T-helper 17 cell (primary cell): ENCODE measurements at regions not wholly inside any gene's neighbourhood (a gene's known extent, or its start where the extent isn't known, plus 50 kb on each side); places are given as distances from the start of the nearest gene placed in this dataset.
A peak's percentile ranks its signal among the peaks of the same experiment; 100 is the strongest.

Source experiments
- ATAC-seq: fragments of 150-1000 bp; cut with Tn5 transposase; 2 replicates; pipeline ENCODE4 v1.10.0; 2021; ENCODE audit warnings: mild to moderate bottlenecking, moderate library complexity
- DNase-seq, 3 donors: peaks; one replicate each; pipeline versions ENCODE4 v3.0.0 to v3.0.0-alpha.2; 2020 to 2021
- H3K9me3 ChIP-seq: one replicate; pipeline ENCODE4 v1.7.0; 2013; ENCODE audit warnings: low read length, mild to moderate bottlenecking; ENCODE audit not compliant: control insufficient read depth, poor library complexity, severe bottlenecking
- H3K27ac Mint-ChIP-seq: one replicate; pipeline ENCODE4 v1.8.0; 2022; ENCODE audit warnings: mild to moderate bottlenecking, moderate library complexity, mixed read lengths
- H3K27me3 Mint-ChIP-seq: one replicate; pipeline ENCODE4 v1.8.0; 2022; ENCODE audit warnings: mixed read lengths
- H3K36me3 Mint-ChIP-seq: one replicate; pipeline ENCODE4 v1.8.0; 2022; ENCODE audit warnings: low read depth, mixed read lengths
- H3K4me1 Mint-ChIP-seq: one replicate; pipeline ENCODE4 v1.8.0; 2022; ENCODE audit warnings: mild to moderate bottlenecking, mixed read lengths
- H3K4me3 Mint-ChIP-seq: one replicate; pipeline ENCODE4 v1.8.0; 2022; ENCODE audit warnings: mild to moderate bottlenecking, moderate library complexity, mixed read lengths

DNA sequence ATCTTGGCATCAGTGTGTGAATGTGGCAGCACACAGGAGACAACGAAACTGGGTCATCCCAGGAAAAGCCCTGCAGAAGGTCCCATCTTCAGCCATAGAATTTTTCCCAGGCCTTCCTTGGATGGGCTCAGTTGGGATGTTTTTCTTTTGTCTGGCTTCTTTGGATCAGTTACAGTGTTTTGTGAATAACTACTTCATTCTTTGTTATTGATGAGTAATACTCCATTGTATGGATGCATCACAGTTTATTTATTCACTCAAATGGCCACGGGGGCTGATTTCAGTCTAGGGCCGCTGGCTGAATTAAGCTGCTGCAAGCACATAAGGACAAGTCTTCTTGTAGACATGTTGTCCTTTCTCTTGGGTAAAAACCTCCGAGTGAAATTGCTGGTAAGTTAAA lies 81.3 kb upstream of the CD93 start:
- Mint-ChIP-seq H3K27me3 (peaks cover 5% of the 10 kb centered on the region), H3K27ac (no peak overlapping the region), H3K4me1 (peaks cover 2% of the 10 kb centered on the region), H3K36me3 (no peaks in the 10 kb centered on the region), H3K4me3 (no peak overlapping the region)
- no peak for DNase-seq
- ATAC-seq: no peak
- H3K9me3 ChIP-seq: no peaks in the 10 kb centered on the region

DNA sequence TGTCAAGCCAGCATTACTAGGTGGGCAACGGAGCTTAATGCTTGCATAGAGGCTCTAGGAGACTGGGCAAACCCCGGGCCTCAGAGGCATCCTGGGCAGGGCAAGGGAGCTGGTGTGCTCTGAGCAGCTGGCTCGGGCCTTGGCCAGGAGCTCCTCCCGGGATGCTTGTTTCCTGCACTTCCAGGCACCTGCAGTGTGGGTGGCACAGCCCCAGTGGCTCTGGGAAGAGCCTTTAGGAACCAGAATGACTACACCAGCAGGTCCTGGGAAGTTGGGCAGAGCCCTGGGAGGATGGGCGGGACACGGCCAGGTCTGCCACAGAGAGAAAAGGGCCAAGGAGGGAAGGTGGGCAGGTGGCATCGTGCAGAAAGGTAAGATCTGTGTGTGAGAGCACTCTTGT lies 80.4 kb upstream of the CD93 start:
- ATAC-seq: no peak
- Mint-ChIP-seq H3K4me3 (no peak overlapping the region), H3K27me3 (peaks cover 5% of the 10 kb centered on the region), H3K4me1 (peaks cover 2% of the 10 kb centered on the region), H3K27ac (no peak overlapping the region), H3K36me3 (no peaks in the 10 kb centered on the region)
- no peaks in the 10 kb centered on the region for H3K9me3 ChIP-seq
- no peak for DNase-seq

DNA sequence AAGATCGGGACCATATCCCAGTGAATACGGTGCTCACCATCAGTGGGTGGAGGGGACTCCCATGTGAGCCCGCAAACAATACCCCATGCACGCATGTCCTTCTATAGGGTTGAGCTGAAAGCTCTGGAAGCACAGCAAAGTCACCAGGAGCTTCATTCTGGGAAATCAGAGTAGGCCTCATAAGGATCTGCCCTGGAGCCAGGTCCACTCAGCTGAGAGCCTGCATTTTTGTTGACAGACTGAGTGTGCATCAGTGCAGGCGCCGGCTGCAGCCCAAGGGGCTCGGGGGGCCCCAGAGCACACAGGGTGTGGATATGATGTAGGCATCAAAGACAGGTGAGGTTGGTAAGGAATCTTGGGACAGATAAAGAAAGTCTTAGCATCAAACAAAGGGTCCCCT lies 79.8 kb upstream of the CD93 start:
- H3K9me3 ChIP-seq: no peaks in the 10 kb centered on the region
- Mint-ChIP-seq H3K4me3 (no peak overlapping the region), H3K36me3 (no peaks in the 10 kb centered on the region), H3K4me1 (peaks cover 2% of the 10 kb centered on the region), H3K27me3 (peaks cover 5% of the 10 kb centered on the region), H3K27ac (no peak overlapping the region)
- DNase-seq (no peak), ATAC-seq (no peak)

DNA sequence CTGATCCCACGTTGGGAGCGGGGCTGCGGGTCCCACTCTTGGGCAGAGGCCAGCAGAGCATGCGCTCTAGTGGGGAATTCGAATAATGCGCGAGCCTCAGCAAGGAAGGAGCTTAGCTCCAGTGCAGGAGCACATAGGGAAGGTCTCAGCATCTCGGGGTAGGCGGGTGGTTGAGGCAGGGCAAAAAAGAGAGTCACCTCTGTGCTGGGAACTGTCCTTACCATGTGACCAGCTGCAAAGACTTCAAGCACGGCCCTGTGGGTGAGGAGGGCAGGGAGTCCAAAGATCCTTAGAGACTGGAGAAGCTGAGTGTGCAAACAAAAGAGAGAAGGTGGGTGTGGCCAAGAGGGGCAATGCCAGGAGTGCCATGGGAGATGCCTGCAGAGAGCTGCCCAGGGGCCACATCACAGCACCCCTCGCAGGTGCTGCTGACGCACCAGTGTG lies 79.2 kb upstream of the CD93 start:
- Mint-ChIP-seq H3K27me3 (peaks cover 5% of the 10 kb centered on the region), H3K27ac (no peak overlapping the region), H3K4me3 (no peak overlapping the region), H3K4me1 (peaks cover 4% of the 10 kb centered on the region), H3K36me3 (no peaks in the 10 kb centered on the region)
- DNase-seq: no peak
- no peak for ATAC-seq
- H3K9me3 ChIP-seq: no peaks in the 10 kb centered on the region

DNA sequence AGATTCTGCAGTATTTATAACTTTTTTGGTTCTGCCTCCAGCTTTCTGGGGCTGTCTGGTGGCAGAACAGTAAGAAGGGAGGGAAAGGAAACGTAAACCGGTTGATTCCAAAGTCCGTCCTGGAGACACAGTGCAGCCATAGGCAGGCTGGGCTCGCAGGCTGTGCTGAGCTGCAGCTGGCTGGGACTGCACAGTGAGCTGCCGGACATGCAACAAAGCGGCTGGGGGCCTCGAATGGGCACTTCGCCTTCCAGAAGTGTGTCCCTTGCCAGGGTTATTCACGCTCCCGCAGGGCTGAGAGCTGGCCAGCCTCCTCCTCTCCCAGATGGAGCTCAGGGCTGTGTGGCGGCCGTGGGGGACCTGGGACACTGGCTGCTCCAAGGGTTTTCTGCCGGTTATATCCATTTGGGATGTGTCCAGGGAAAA lies 78.1 kb upstream of the CD93 start:
- DNase-seq (no peak), ATAC-seq (no peak)
- Mint-ChIP-seq H3K36me3 (no peaks in the 10 kb centered on the region), H3K4me3 (no peak overlapping the region), H3K27ac (no peak overlapping the region), H3K27me3 (peaks cover 5% of the 10 kb centered on the region), H3K4me1 (peaks cover 12% of the 10 kb centered on the region)
- H3K9me3 ChIP-seq: no peaks in the 10 kb centered on the region

DNA sequence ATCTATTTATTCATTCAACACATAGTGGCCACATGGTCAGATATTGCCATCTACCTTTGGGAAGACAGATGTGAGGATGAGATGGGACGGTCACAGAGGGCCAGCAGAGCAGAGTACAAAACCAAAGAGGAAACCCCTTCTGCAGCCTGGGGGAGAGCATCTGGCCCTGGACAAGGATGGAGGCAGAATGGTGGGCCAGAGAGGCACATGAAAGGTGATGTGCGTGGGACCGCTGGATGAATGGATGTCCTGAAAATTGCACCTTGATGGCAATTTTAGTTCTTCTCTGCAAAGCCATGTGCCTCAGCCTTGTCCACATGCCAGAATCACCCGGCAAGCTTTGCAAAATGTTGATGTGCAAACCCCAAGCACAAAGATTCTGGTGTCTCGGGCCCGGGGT lies 77.4 kb upstream of the CD93 start:
- no peak for ATAC-seq
- Mint-ChIP-seq H3K27me3 (peaks cover 5% of the 10 kb centered on the region), H3K4me3 (no peak overlapping the region), H3K4me1 (peaks cover 13% of the 10 kb centered on the region), H3K27ac (no peak overlapping the region), H3K36me3 (no peaks in the 10 kb centered on the region)
- DNase-seq: no peak
- H3K9me3 ChIP-seq: no peaks in the 10 kb centered on the region

DNA sequence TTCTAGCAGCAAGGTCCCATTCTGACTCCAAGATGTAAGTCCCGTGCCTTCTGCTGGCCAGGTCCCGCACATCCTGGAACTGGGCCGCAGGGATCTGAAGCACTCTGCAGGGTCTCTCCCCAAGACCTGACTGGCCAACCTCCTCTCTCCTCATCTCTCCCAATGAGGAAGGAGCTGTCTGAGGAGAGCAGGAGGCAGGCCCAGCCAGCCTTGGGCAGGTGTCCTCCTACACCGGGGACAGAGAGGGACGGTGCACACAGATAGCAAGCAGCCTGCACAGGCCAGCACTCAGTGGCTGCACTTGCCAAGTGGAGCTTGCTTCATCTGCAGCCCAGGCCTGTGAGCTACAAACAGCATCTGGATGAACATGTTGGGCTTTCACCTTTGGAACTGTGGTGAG lies 76.8 kb upstream of the CD93 start:
- Mint-ChIP-seq H3K27me3 (peaks cover 5% of the 10 kb centered on the region), H3K36me3 (no peaks in the 10 kb centered on the region), H3K4me1 (peaks cover 13% of the 10 kb centered on the region), H3K27ac (no peak overlapping the region), H3K4me3 (no peak overlapping the region)
- ATAC-seq (no peak), DNase-seq (no peak)
- H3K9me3 ChIP-seq: no peaks in the 10 kb centered on the region

DNA sequence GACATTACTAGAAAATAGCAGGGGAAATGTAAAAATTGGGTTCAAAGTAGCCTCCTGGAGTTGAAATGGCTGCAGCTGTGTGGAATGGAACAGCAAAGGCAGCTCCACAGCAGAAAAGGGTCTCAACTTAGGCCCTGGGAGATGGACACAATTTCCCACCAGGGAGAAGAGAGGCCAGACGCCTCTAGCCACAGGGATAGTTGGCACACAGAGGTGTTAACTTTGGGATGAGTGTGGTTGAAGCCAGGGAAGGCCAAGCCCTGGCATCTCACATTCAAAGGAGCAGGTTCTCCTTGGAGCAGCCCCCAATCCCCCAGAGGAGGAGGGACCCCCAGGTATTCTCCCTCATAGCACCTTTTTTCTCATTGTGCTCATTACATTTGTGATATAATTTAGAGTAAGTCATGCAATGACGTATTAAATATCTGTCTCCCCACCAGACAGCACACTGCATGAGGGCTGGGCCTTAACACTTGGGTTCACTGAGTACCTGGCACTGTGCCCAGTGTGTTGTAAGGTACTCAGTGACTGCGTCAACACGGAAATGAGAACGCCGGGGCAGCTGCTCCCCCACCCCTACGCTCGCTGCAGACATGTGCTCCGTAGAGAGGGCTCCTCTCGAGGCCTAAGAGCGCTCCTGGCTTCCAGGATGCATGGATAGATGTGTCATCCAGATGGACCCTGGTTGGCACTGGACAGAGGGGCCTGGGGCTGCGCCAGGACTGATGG lies 76.0 kb upstream of the CD93 start:
- ATAC-seq (peak; percentile 69), DNase-seq (no peak)
- Mint-ChIP-seq H3K27me3 (peaks cover 5% of the 10 kb centered on the region), H3K4me1 (peaks cover 12% of the 10 kb centered on the region), H3K36me3 (no peaks in the 10 kb centered on the region), H3K27ac (no peak overlapping the region), H3K4me3 (no peak overlapping the region)
- H3K9me3 ChIP-seq: no peaks in the 10 kb centered on the region

DNA sequence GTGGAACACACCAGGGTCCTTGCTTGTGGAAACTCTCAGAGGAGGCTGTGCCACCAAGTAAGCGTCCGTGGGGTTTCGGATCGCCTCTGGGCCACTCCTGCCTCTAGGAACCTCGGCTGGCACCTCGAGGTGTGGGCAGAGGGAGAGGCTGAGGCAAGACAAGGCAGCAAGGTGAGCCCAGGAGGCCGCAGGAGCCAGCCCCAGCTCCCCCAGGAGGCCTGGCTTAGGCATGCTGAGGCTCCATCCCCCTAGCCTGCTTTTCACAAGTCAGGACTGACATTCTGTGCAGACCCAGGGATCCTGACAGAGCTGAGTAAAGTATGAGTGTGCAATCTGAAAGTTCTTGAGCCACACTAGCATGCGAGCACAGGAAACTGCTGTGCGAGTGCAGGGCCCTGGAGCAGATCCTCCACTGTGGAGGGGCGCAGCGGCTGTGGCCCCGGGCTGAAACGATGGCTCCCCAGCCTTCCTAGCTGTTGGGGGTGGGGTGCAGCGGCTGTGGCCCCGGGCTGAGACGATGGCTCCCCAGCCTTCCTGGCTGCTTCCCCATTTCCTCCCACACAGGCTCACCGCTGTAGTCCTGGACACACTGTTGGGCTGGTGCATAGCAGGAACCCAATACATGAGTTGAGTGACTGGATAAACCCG lies 75.2 kb upstream of the CD93 start:
- no peaks in the 10 kb centered on the region for H3K9me3 ChIP-seq
- Mint-ChIP-seq H3K36me3 (no peaks in the 10 kb centered on the region), H3K27ac (peak overlapping the region; percentile 77), H3K27me3 (peaks cover 2% of the 10 kb centered on the region), H3K4me3 (no peak overlapping the region), H3K4me1 (peaks cover 12% of the 10 kb centered on the region)
- DNase-seq: no peak
- no peak for ATAC-seq

DNA sequence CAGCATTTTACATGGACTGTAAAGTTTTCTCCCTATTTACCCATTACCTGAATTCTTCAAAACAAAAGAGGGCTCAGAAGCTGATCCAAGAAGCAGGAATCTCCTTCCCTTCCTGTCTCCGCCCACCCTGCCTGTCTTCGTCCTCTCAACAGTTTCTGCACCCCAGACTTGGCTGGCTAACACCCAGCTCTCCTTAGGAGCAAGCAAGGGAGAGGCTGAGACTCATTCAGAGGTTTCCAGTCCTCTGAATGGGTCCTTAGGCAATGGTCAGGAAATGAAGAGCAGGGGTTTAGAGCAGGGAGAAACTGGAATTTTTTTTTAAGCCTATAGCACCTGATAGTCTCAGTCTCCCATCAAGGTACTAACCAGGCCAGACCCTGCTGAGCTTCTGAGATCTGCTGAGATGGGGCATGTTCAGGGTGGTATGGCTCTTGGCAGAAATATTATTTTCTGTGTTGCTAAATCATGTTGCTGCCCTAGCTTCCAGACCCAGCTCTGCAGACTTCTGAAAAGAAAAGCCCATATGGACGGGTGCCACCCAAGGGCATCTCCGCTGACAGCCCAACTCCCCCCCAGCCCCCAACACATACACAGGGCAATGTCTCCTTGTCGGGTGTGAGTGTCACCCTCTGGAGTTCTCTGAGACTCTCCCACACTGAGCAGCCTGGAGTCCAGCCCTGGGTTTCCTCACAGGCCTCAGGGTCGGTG lies 74.6 kb upstream of the CD93 start:
- Mint-ChIP-seq H3K36me3 (no peaks in the 10 kb centered on the region), H3K27me3 (no peaks in the 10 kb centered on the region), H3K27ac (peak overlapping the region; percentile 77), H3K4me3 (peak overlapping the region; percentile 74), H3K4me1 (peaks cover 12% of the 10 kb centered on the region)
- DNase-seq: no peak
- no peak for ATAC-seq
- no peaks in the 10 kb centered on the region for H3K9me3 ChIP-seq

DNA sequence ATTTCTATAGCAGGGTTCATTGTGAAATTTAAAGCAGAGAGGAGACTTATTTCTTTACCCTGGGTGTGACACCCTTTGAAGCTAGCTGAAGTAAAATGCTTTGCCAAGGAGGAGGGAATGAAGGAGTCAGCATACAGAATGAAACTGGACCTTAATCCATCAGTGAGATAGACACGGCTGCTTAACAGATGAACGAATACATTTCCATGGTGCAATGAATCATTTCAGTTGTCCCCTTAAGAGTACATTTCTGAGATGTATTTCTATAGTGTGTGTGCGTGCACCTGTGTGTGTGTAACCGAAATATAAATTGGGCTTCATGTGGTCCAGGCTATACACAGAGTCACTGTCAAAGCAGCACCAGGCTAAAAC lies 73.8 kb upstream of the CD93 start:
- Mint-ChIP-seq H3K4me3 (peak overlapping the region; percentile 47), H3K27ac (peak overlapping the region; percentile 77)

DNA sequence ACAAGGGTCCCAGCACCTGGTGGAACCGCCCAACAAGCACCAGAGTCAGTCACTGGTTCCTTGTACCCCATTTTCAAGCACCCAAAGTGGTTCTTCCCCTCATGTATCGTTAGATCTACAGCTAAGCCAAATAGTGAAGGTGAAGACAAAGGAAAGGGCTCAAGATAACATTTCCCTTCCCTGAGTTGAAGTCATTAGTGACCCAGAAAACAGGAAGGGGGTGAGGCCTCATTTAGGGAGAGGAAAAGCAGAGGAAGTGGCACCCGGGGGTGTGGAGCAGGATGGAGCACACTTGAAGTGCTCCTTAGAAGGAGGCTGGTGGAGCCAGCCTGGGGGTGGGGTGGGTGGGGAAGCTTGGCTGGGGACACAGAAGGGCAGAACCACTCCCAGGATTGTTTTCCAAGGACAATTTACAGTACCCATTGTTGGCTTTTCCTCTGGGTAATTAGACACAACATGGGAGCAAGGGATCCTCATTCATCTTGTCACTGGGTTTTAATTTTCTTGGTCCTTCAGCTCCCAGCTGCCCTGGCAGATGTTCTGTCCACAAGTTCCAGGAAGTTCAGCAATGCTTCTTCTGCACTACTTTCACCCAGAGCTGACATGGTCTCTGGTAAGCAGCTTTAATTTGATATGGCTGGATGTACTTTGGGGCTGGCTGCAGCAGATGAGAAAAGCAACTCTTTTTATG lies 73.3 kb upstream of the CD93 start:
- peak overlapping the region; percentile 47 for H3K4me3 Mint-ChIP-seq

More for the DNA sequence above, 73.8 kb upstream of the CD93 start:
- H3K9me3 ChIP-seq: no peaks in the 10 kb centered on the region
- no peak for ATAC-seq
- Mint-ChIP-seq H3K4me1 (peaks cover 17% of the 10 kb centered on the region), H3K27me3 (no peaks in the 10 kb centered on the region), H3K36me3 (no peaks in the 10 kb centered on the region)
- no peak for DNase-seq

DNA sequence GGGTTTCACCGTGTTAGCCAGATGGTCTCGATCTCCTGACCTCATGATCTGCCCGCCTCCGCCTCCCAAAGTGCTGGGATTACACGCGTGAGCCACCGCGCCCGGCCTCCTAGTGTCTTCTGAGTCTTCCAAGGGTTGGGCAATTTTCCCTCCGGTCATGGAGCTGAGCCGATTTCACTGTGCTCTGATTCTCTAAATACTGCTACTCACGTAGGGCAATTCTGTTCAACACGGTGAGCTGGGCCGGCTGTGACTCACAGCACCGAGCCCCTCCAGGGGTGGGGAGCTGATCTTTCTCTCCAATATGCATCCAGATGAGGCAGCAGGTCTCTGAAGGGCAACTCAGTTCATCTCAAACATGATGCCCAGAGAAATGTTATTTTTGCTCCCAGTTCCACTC lies 71.6 kb upstream of the CD93 start:
- ATAC-seq (no peak), DNase-seq (no peak)
- H3K27ac Mint-ChIP-seq: no peak overlapping the region
- H3K9me3 ChIP-seq: no peaks in the 10 kb centered on the region
- H3K36me3 Mint-ChIP-seq: no peaks in the 10 kb centered on the region
- H3K4me3 Mint-ChIP-seq: no peak overlapping the region
- no peaks in the 10 kb centered on the region for H3K27me3 Mint-ChIP-seq
- H3K4me1 Mint-ChIP-seq: peaks cover 17% of the 10 kb centered on the region

More for the DNA sequence above, 73.3 kb upstream of the CD93 start:
- H3K36me3 Mint-ChIP-seq: no peaks in the 10 kb centered on the region
- no peaks in the 10 kb centered on the region for H3K9me3 ChIP-seq
- H3K27me3 Mint-ChIP-seq: no peaks in the 10 kb centered on the region
- ATAC-seq (no peak), DNase-seq (no peak)
- H3K27ac Mint-ChIP-seq: peak overlapping the region; percentile 66
- peaks cover 17% of the 10 kb centered on the region for H3K4me1 Mint-ChIP-seq
